Neural cell (in vitro differentiated cells): ENCODE measurements at regions not wholly inside any gene's neighbourhood (a gene's known extent, or its start where the extent isn't known, plus 50 kb on each side); places are given as distances from the start of the nearest gene placed in this dataset.

ENCODE experiments used
- H2AFZ ChIP-seq: fragments of 200-600, 300-800 bp; sonication (generic), shearing (Covaris generic); 2 replicates; pipeline ENCODE4 v1.6.0; 2014; ENCODE audit warnings: low read depth, mild to moderate bottlenecking, antibody characterized with exemption, low read length, moderate library complexity
- H3F3A ChIP-seq: fragments of 200-600 bp; shearing (Covaris generic); 2 replicates; pipeline ENCODE4 v1.6.1; 2016; ENCODE audit warnings: mild to moderate bottlenecking, moderate library complexity, mixed read lengths, antibody characterized with exemption, low read length; ENCODE audit not compliant: insufficient read depth, poor library complexity, severe bottlenecking
- H3K27ac ChIP-seq: fragments of 200-600, 300-800 bp; sonication (generic), shearing (Covaris generic); 2 replicates; pipeline ENCODE4 v1.5.1; 2014; ENCODE audit warnings: mild to moderate bottlenecking, low read length, moderate library complexity
- H3K27me3 ChIP-seq: fragments of 300-800, 200-600 bp; sonication (generic), shearing (Covaris generic); 2 replicates; pipeline ENCODE4 v1.6.0; 2014; ENCODE audit warnings: mild to moderate bottlenecking, low read depth, low read length, moderate library complexity; ENCODE audit not compliant: insufficient read depth
- H3K36me3 ChIP-seq: fragments of 300-800, 200-600 bp; sonication (generic), shearing (Covaris generic); 2 replicates; pipeline ENCODE4 v1.5.1; 2014; ENCODE audit warnings: mild to moderate bottlenecking, antibody characterized with exemption, low read length, moderate library complexity; ENCODE audit not compliant: insufficient read depth
- H3K4me2 ChIP-seq: fragments of 300-800, 200-600 bp; sonication (generic), shearing (Covaris generic); 2 replicates; pipeline ENCODE4 v1.6.0; 2014; ENCODE audit warnings: mild to moderate bottlenecking, low read length
- H3K4me3 ChIP-seq: fragments of 300-800, 200-600 bp; sonication (generic), shearing (Covaris generic); 2 replicates; pipeline ENCODE4 v1.5.1; 2014; ENCODE audit warnings: mild to moderate bottlenecking, low read length, moderate library complexity
- H3K79me2 ChIP-seq: fragments of 200-600 bp; shearing (Covaris generic); replicated peaks from 2 replicates; pipeline ENCODE4 v1.6.0; 2014; ENCODE audit warnings: mild to moderate bottlenecking, low read length, moderate library complexity; ENCODE audit not compliant: insufficient read depth
- H3K9ac ChIP-seq: fragments of 300-800, 200-600 bp; sonication (generic), shearing (Covaris generic); 2 replicates; pipeline ENCODE4 v1.6.1; 2016; ENCODE audit warnings: mild to moderate bottlenecking, low read length, mixed read lengths
- H3K9me2 ChIP-seq: fragments of 200-600 bp; shearing (Covaris generic); 2 replicates; pipeline ENCODE4 v1.6.1; 2016; ENCODE audit warnings: mild to moderate bottlenecking, low read length, mixed read lengths; ENCODE audit not compliant: insufficient read depth
- H3K9me3 ChIP-seq: fragments of 200-600, 300-800 bp; sonication (generic), shearing (Covaris generic); 2 replicates; pipeline ENCODE4 v1.6.1; 2016; ENCODE audit warnings: mild to moderate bottlenecking, mixed run types, low read length, moderate library complexity, mixed read lengths
- H4K20me1 ChIP-seq: fragments of 200-600 bp; shearing (Covaris generic); 2 replicates; pipeline ENCODE4 v1.6.1; 2016; ENCODE audit warnings: mild to moderate bottlenecking, mixed run types; ENCODE audit not compliant: insufficient read depth
- EP300 ChIP-seq: fragments of 450-650 bp; conservative IDR thresholded peaks from 2 replicates; pipeline ENCODE4 v1.6.1; 2014; ENCODE audit warnings: antibody characterized with exemption, mild to moderate bottlenecking, moderate library complexity; ENCODE audit not compliant: poor library complexity, severe bottlenecking
- EZH2 ChIP-seq: fragments of 200-600, 300-800 bp; shearing (Covaris generic), sonication (generic); IDR thresholded peaks from 2 replicates; pipeline ENCODE4 v1.6.1; 2014; ENCODE audit warnings: antibody characterized with exemption, low read length, borderline replicate concordance, mild to moderate bottlenecking; ENCODE audit not compliant: insufficient read depth, poor library complexity, severe bottlenecking
- MXI1 ChIP-seq: fragments of 450-650 bp; conservative IDR thresholded peaks from 2 replicates; pipeline ENCODE4 v1.6.1; 2014; ENCODE audit warnings: antibody characterized with exemption, mild to moderate bottlenecking; ENCODE audit not compliant: poor library complexity, severe bottlenecking
- POLR2AphosphoS5 ChIP-seq: IDR thresholded peaks from 2 replicates; pipeline ENCODE4 v1.6.1; 2012
- RAD21 ChIP-seq: fragments of 450-650 bp; conservative IDR thresholded peaks from 2 replicates; pipeline ENCODE4 v1.6.1; 2014; ENCODE audit warnings: antibody characterized with exemption, mild to moderate bottlenecking, moderate library complexity
- SMC3 ChIP-seq: fragments of 450-650 bp; conservative IDR thresholded peaks from 2 replicates; pipeline ENCODE4 v1.6.1; 2014; ENCODE audit warnings: antibody characterized with exemption, mild to moderate bottlenecking, moderate library complexity; ENCODE audit not compliant: poor library complexity
- TF ChIP-seq, protein P1 (sequence below): fragments of 450-650 bp; IDR thresholded peaks from 2 replicates; pipeline ENCODE4 v1.5.1; 2014; ENCODE audit warnings: antibody characterized with exemption, mild to moderate bottlenecking, moderate library complexity; ENCODE audit not compliant: poor library complexity, severe bottlenecking
- TF ChIP-seq, protein P2 (sequence below): IDR thresholded peaks from 2 replicates; pipeline ENCODE4 v1.6.1; 2012; ENCODE audit warnings: borderline replicate concordance

DNA sequence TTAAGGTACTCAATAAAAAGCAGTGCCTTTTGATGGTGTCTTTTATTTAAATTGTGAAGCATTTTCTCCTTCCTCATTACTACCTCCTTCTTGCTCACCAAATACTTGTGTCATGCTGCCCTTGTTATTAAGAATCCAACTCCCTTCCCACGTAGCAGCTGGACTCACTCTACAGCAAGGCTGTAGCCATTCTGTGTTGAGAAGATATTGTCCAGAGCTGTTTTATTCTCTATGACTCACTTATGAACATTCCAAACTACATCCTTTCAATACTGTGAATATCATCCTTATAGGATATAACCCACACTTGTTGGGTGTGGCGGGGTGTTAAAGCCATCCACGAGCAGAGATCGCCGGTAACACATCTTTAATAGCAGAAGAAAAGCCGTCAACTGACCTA lies 1671.5 kb upstream of the SLC10A2 start:
- no peak for TF ChIP-seq EZH2
- no peak overlapping the region for H2AFZ ChIP-seq

DNA sequence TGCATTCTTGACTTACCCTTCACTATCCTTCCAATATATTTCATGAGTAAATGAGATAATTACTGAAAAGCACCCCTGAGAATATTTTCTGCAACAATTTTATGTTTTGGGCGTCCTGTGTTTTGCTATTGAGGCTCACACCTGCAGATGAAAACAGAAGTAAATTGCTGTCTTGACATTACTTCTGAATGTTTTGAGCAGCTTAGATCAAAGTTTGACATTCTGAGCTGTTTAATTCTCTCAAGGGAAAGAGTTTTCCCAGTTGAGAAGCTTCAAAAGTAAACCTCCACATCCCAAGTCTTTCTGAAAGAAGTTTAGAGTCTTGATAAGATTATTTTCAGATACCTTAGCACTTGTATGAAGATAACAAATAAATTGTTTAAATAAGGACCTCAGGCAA lies 1667.2 kb upstream of the SLC10A2 start:
- H3K36me3 ChIP-seq = no peaks in the 10 kb centered on the region
- no peaks in the 10 kb centered on the region for H3K27me3 ChIP-seq
- no peaks in the 10 kb centered on the region for H3K9me3 ChIP-seq
- H3F3A ChIP-seq = no peaks in the 10 kb centered on the region
- no peak overlapping the region for H3K9ac ChIP-seq
- no peak overlapping the region for H3K4me3 ChIP-seq
- H3K27ac ChIP-seq = no peak overlapping the region
- no peaks in the 10 kb centered on the region for H3K79me2 ChIP-seq
- TF ChIP-seq EP300 (peak; percentile 25), MXI1 (no peak), POLR2AphosphoS5 (peak; percentile 84)
- H4K20me1 ChIP-seq = no peaks in the 10 kb centered on the region
- no peak overlapping the region for H2AFZ ChIP-seq
- H3K4me2 ChIP-seq = no peak overlapping the region
- H3K9me2 ChIP-seq = no peaks in the 10 kb centered on the region

More for the DNA sequence above, 1671.5 kb upstream of the SLC10A2 start:
- Histone ChIP-seq H3K27ac (no peak overlapping the region), H3K79me2 (no peaks in the 10 kb centered on the region), H3K4me2 (no peak overlapping the region), H3K27me3 (no peaks in the 10 kb centered on the region), H3K9me3 (no peaks in the 10 kb centered on the region), H3K9me2 (no peaks in the 10 kb centered on the region), H3K4me3 (no peak overlapping the region), H4K20me1 (no peaks in the 10 kb centered on the region), H3K36me3 (no peaks in the 10 kb centered on the region), H3K9ac (no peak overlapping the region), H3F3A (no peaks in the 10 kb centered on the region)

DNA sequence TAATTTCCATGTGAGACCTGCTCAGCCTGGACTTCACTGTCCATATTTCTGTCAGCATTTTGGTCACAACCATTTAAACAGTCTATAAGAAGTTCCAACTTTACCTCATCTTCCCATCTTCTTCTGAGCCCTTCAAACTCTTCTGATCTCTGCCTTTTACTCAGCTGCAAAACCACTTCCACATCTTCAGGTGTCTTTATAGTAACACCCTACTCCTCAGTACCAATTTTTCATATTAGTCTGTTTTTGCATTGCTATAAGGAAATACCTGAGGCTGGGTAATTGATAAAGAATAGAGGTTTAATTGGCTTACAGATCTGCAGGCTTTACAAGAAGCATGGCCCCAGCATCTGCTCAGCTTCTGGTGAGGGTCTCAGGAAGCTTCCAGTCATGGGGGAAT lies 1648.9 kb upstream of the SLC10A2 start:
- Histone ChIP-seq H3K4me3 (no peak overlapping the region), H3K27ac (no peak overlapping the region), H2AFZ (no peak overlapping the region), H3K9ac (no peak overlapping the region), H3F3A (no peaks in the 10 kb centered on the region), H3K36me3 (no peaks in the 10 kb centered on the region), H3K27me3 (no peaks in the 10 kb centered on the region), H4K20me1 (no peaks in the 10 kb centered on the region), H3K79me2 (no peaks in the 10 kb centered on the region), H3K9me3 (no peaks in the 10 kb centered on the region), H3K9me2 (no peaks in the 10 kb centered on the region), H3K4me2 (no peak overlapping the region)
- TF ChIP-seq, protein P1, sequence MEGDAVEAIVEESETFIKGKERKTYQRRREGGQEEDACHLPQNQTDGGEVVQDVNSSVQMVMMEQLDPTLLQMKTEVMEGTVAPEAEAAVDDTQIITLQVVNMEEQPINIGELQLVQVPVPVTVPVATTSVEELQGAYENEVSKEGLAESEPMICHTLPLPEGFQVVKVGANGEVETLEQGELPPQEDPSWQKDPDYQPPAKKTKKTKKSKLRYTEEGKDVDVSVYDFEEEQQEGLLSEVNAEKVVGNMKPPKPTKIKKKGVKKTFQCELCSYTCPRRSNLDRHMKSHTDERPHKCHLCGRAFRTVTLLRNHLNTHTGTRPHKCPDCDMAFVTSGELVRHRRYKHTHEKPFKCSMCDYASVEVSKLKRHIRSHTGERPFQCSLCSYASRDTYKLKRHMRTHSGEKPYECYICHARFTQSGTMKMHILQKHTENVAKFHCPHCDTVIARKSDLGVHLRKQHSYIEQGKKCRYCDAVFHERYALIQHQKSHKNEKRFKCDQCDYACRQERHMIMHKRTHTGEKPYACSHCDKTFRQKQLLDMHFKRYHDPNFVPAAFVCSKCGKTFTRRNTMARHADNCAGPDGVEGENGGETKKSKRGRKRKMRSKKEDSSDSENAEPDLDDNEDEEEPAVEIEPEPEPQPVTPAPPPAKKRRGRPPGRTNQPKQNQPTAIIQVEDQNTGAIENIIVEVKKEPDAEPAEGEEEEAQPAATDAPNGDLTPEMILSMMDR = no peak
- TF ChIP-seq, protein P2, sequence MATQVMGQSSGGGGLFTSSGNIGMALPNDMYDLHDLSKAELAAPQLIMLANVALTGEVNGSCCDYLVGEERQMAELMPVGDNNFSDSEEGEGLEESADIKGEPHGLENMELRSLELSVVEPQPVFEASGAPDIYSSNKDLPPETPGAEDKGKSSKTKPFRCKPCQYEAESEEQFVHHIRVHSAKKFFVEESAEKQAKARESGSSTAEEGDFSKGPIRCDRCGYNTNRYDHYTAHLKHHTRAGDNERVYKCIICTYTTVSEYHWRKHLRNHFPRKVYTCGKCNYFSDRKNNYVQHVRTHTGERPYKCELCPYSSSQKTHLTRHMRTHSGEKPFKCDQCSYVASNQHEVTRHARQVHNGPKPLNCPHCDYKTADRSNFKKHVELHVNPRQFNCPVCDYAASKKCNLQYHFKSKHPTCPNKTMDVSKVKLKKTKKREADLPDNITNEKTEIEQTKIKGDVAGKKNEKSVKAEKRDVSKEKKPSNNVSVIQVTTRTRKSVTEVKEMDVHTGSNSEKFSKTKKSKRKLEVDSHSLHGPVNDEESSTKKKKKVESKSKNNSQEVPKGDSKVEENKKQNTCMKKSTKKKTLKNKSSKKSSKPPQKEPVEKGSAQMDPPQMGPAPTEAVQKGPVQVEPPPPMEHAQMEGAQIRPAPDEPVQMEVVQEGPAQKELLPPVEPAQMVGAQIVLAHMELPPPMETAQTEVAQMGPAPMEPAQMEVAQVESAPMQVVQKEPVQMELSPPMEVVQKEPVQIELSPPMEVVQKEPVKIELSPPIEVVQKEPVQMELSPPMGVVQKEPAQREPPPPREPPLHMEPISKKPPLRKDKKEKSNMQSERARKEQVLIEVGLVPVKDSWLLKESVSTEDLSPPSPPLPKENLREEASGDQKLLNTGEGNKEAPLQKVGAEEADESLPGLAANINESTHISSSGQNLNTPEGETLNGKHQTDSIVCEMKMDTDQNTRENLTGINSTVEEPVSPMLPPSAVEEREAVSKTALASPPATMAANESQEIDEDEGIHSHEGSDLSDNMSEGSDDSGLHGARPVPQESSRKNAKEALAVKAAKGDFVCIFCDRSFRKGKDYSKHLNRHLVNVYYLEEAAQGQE = no peak
- TF ChIP-seq SMC3 (no peak), EP300 (no peak), RAD21 (no peak), MXI1 (no peak), EZH2 (no peak)
